ENCODE measurements at regions not wholly inside any gene's neighbourhood (a gene's known extent, or its start where the extent isn't known, plus 50 kb on each side); places are given as distances from the start of the nearest gene placed in this dataset.
"Not testable (repeated sequence)": the region's sequence is repeated elsewhere in the genome, so short reads cannot be mapped to it uniquely, and the experiment has no call there.

DNA sequence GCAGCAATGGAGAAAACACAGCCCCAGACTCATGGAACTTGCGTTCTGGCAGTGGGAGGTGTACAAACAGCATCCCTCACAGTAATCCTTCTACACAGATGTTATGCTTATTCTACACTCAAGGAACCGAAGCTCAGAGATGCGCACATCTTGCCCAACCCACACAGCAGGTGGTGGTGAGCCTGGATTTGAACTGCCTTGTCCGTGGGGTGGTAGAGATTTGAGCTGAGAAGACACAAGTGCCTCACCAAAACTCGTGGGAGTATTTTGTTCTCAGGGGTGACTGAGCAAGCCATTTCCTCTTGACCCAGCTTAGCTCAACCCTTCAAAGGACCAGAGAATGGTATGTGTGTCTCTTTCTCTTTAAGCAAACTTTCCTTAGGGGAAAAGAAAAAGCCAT lies 121.8 kb downstream of the NPIPB11 start:
- H3K4me3 ChIP-seq; H3K9me3 ChIP-seq; DNase-seq (ENCODE audit: low spot score); ATAC-seq (ENCODE audit: insufficient number of reproducible peaks, low FRiP score, low read depth); H3K27me3 ChIP-seq (replicated peaks; ENCODE audit: insufficient read depth); H3K27ac ChIP-seq; H3K36me3 ChIP-seq: not testable (repeated sequence)
- peaks cover 0 to 21% of the 10 kb centered on the region in 2 donors for H3K4me1 ChIP-seq (ENCODE audit: control insufficient read depth in 1 of 2, low read depth in 2 of 2)

DNA sequence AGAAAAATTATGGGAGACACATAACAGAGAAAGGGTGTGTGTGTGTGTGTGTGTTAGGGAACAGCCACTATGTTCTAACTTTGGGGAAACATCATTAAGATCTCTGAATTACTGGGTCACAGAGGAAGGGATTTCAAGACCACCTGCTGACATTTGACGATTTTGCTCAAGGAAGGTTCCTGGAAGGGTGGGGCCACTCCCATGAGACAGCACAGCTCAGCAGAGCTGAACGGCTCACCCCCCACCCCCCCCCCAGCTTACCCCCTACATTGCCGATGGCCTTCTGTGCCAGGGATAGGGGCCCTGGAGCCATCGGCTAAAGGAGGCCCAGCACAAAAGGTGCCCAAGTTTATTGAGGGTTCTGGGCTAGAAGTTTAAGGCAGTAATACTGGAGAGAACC lies 122.4 kb downstream of the NPIPB11 start:
- peaks cover 0 to 16% of the 10 kb centered on the region in 2 donors for H3K4me1 ChIP-seq (ENCODE audit: control insufficient read depth in 1 of 2, low read depth in 2 of 2)
- H3K36me3 ChIP-seq; H3K4me3 ChIP-seq; ATAC-seq (ENCODE audit: insufficient number of reproducible peaks, low FRiP score, low read depth); H3K27me3 ChIP-seq (replicated peaks; ENCODE audit: insufficient read depth); DNase-seq (ENCODE audit: low spot score); H3K27ac ChIP-seq; H3K9me3 ChIP-seq: not testable (repeated sequence)

DNA sequence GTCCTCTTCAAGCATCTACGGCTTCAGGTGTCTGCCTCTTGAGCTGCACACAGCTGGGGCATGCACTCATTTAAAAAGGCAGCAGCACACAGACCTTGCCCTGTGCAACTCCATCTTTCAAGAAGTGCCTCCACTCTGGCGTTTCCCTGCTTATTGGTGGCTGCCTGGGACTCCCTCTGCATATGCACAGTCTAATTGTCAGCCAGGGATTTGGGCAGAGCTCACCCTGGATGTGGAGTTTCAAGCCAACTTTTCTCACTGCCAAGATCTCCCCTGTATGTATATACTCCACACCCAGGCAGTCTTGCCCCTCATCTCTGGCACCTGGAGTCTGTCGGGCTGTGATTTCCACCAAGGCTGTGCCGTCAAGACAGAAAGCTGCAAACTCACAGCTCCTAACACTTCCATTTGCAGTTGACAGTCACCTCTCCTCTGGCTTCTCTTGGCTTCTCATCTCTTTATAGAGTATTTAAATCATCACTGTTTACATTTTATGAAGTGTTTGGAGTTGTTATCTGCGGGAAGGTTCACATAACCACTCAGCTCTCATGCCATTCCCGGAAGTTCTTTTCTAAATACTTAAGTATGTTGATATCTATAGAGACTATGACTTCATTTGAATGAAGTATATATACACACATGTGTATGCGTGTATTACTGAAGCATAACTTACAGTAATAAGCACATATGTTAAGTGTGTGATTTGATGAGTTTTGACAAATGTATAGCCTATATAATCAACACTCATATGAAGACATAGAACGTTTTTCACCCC lies 128.2 kb downstream of the NPIPB11 start:
- not testable (repeated sequence) for H3K4me3 ChIP-seq; H3K36me3 ChIP-seq; H3K4me1 ChIP-seq (ENCODE audit: control insufficient read depth in 1 of 2, low read depth in 2 of 2); H3K27ac ChIP-seq; ATAC-seq (ENCODE audit: insufficient number of reproducible peaks, low FRiP score, low read depth); H3K9me3 ChIP-seq; DNase-seq (ENCODE audit: low spot score); H3K27me3 ChIP-seq (replicated peaks; ENCODE audit: insufficient read depth)

DNA sequence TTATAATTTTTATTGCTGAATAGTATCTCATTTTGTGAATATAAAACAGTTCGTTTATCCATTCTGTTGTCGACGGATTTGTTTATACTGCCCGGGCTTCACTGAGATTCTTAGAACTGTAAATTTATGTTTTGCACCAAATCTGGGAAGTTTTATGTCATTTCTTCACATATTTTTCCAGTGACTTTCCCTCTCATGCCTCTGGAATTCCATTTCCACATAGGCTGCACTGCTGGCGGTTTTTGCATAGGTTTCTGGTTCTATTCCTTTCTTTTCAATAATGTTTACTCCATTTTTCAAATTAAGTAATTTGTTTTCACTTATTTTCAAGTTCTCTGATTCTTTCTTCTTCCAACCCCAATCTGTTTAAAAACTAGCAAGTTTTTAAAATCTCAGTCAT lies 130.1 kb downstream of the NPIPB11 start:
- ATAC-seq (ENCODE audit: insufficient number of reproducible peaks, low FRiP score, low read depth); H3K9me3 ChIP-seq; DNase-seq (ENCODE audit: low spot score); H3K27me3 ChIP-seq (replicated peaks; ENCODE audit: insufficient read depth); H3K36me3 ChIP-seq; H3K4me3 ChIP-seq; H3K27ac ChIP-seq: not testable (repeated sequence)
- H3K4me1 ChIP-seq (ENCODE audit: control insufficient read depth in 1 of 2, low read depth in 2 of 2), result peaks cover 9 to 17% of the 10 kb centered on the region in 2 donors

DNA sequence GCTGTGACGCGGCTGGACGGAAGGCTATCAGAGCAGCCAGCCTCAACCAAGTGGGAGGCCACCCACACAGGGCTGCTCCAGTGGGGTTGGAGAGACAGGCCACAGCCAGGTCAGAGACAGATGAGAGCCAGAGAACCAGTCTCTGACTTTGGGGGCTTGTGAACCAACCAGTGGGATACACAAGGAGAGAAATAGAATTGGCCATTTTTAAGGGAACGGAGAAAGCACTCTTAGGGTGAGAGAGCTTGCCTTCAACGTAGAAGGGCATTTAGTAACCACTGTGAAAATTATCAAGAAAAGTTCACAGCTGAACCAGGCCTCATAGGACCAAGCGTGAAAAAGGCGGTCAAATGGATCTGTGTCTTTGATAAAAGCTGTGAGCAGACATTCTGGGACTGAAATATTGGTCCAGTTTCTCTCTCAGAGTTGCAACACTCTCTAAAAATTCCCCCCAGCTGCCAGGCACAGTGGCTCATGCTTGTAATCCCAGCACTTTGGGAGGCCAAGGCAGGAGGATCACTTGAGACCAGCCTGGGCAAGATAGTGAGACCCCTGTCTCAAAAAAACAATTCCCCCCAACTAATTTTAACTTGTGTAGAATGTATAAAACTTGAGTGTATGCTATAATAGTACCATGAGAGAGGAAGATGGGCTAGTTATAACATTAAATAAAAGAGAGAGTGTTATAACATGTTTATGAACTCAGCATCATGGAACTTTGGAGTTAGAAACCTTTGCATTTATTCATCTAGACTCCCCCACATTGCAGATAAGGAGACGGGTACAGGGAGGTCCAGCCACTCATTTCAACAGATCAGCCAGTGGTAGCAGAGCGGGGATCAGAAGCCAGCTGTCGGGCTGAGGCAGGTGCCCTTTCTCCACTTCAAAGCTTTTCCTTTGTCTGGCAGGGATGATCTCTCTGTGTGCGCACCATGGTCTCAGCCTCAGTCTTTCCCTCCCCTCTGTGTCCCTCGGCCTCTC lies 132.2 kb downstream of the NPIPB11 start:
- H3K9me3 ChIP-seq; H3K4me3 ChIP-seq; H3K27me3 ChIP-seq (replicated peaks; ENCODE audit: insufficient read depth); ATAC-seq (ENCODE audit: insufficient number of reproducible peaks, low FRiP score, low read depth); H3K36me3 ChIP-seq; H3K27ac ChIP-seq; DNase-seq (ENCODE audit: low spot score): not testable (repeated sequence)
- H3K4me1 ChIP-seq (ENCODE audit: control insufficient read depth in 1 of 2, low read depth in 2 of 2), result peaks cover 12 to 26% of the 10 kb centered on the region in 2 donors

DNA sequence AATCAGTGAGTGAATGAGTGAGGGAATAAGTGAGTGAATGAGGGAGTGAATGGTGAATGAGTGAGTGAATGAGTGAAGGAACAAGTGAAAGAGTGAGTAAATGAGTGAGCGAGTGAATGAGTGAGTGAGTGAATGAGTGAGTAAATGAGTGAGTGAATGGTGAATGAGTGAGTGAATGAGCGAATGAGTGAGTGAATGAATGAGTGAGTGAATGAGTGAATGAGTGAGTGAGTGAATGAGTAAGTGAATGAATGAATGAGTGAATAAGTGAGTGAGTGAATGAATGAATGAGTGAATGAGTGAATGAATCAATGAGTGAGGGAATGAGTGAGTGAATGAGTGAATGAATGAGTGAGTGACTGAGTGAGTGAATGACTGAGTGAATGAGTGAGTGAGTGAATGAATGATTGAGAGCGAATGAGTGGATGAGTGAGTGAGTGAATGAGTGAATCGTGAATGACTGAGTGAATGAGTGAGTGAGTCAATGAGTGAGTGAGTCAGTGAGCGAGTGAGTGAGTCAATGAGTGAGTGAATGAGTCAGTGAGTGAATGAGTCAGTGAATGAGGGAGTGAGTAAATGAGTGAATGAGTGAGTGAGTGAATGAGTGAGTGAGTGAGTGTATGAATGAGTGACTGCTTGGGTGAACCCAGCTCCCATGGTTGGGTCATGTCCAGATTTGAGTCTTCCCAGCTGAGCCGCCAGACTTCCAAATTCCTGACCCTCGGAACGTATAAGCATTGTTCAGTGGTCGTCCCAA lies 133.0 kb downstream of the NPIPB11 start:
- not testable (repeated sequence) for H3K4me3 ChIP-seq; ATAC-seq (ENCODE audit: insufficient number of reproducible peaks, low FRiP score, low read depth); H3K27ac ChIP-seq; H3K27me3 ChIP-seq (replicated peaks; ENCODE audit: insufficient read depth); DNase-seq (ENCODE audit: low spot score); H3K36me3 ChIP-seq; H3K9me3 ChIP-seq
- peaks cover 15 to 35% of the 10 kb centered on the region in 2 donors for H3K4me1 ChIP-seq (ENCODE audit: control insufficient read depth in 1 of 2, low read depth in 2 of 2)

DNA sequence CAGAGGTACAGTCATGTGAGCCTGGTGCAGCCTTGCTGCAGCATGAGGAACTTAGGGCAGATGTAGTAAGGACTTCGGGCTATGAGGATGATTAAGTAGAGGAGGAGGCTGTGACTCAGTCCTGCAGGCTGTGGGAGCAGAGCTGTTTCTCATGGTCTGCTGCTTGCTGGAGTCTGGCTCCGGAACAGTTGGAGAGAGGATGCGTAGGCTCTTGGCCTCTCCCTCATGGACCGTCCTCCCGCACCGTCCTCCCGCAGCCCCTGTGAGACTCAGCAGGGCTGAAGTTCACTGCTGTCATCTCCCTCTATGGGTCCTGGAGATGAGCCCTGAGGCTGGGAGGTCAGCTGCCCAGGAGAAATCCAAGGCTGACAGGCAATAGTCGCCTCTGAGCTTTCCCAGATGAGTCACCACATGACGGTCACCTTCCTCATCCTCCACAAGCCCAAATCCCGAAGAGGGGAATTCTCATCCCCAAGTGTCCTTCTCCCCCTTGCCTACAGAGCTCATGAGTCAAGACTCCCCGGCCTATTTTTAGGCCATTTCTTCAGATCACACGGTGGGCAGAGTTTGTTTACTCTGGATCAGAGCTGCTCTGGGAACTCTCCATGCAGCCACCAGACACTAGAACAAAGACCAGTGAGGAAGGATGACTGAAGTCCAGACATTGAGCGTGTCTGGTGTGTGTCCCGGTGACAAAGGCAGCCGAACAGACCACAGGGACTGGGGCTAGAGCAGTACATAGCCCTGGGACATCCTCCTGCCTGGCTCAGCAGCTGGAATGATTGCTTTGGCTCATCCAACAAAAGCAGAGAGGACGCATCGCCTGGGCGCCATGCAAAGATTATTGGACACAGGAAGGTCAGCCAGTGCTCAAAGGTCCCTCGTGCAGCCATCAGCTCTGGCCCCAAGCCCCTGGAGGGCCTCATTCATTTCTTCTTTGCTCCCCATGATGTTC lies 134.5 kb downstream of the NPIPB11 start:
- H3K4me3 ChIP-seq, result peak overlapping the region; percentile 27
- DNase-seq (ENCODE audit: low spot score); H3K9me3 ChIP-seq; H3K36me3 ChIP-seq; H3K27me3 ChIP-seq (replicated peaks; ENCODE audit: insufficient read depth): not testable (repeated sequence)
- H3K27ac ChIP-seq, result peak overlapping the region; percentile 50 to 76
- peak; percentile 73 for ATAC-seq (ENCODE audit: insufficient number of reproducible peaks, low FRiP score, low read depth)
- H3K4me1 ChIP-seq (ENCODE audit: control insufficient read depth in 1 of 2, low read depth in 2 of 2), result peaks cover 15 to 38% of the 10 kb centered on the region in 2 donors

DNA sequence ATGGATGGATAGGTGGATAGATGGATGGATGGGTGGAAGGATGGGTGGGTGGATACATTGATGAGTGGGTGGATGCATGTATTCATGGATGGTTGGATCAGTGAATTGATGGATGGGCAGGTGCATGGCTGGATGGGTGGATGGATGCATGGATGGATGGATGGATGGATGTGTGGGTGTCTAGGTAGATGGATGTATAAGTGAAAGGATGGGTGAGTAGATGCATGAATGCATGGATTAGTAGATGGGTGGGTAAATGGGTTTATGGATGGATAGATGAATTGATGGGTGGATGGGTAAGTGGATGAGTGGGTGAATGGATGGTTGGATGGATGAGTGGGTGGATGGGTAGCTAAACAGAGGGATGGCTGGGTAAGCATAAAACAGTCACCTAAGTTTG lies 135.6 kb downstream of the NPIPB11 start:
- H3K27ac ChIP-seq; DNase-seq (ENCODE audit: low spot score); ATAC-seq (ENCODE audit: insufficient number of reproducible peaks, low FRiP score, low read depth); H3K4me3 ChIP-seq; H3K9me3 ChIP-seq; H3K36me3 ChIP-seq; H3K27me3 ChIP-seq (replicated peaks; ENCODE audit: insufficient read depth): not testable (repeated sequence)
- peaks cover 15 to 38% of the 10 kb centered on the region in 2 donors for H3K4me1 ChIP-seq (ENCODE audit: control insufficient read depth in 1 of 2, low read depth in 2 of 2)

DNA sequence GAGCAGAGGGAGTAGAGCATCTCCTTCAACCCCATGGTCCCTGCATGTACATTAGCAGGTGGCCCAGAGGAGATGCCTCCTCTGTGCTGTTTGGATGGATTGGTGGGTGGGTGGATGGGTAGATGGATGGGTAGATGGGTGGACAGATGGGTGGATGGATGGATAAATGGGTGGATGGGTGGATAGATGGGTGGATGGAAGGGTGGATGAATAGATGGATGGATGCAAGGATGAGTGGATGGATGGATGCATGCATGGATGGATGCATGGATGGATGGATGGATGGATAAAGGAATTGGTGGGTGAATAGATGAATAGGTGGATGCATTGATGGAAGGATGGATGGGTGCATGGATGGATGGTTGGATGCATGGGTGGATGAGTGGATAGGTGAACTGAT lies 136.5 kb downstream of the NPIPB11 start:
- Histone ChIP-seq H3K4me1 (ENCODE audit: control insufficient read depth in 1 of 2, low read depth in 2 of 2) (peaks cover 17 to 41% of the 10 kb centered on the region in 2 donors), H3K27ac (peak overlapping the region; percentile 29 to 62)
- not testable (repeated sequence) for H3K9me3 ChIP-seq; ATAC-seq (ENCODE audit: insufficient number of reproducible peaks, low FRiP score, low read depth); H3K4me3 ChIP-seq; H3K27me3 ChIP-seq (replicated peaks; ENCODE audit: insufficient read depth); DNase-seq (ENCODE audit: low spot score); H3K36me3 ChIP-seq

DNA sequence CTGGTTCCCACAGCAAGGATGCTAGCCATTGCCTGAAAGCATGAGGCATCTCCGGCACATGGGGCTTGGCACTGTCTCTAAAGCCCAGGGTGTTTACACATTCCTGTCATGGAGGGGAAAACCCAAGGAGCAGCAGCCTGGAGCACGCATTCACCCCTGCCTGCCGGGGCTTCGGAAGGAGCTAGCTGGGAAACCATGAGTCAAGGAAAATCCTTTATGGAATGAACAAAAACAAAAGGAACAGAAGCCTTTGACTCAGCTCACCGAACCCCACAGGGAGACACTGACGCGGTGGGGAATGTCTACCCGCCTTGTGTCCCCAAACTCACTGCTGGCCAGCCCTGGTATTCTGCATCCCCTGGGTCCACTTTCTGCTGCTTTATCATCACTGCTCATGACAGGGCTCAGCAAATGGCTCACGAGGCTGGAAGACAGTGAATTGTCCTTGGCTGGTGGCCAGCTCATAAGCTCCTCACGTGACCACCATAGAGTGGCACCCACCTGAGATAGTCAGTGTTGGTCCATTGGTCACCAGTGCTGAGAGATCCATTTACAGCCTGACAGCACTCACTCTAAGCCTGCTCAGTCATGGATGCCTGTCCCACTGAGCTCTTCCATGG lies 137.2 kb downstream of the NPIPB11 start:
- H3K27me3 ChIP-seq (replicated peaks; ENCODE audit: insufficient read depth); H3K4me3 ChIP-seq; DNase-seq (ENCODE audit: low spot score); H3K9me3 ChIP-seq; H3K36me3 ChIP-seq: not testable (repeated sequence)
- peak overlapping the region; percentile 29 to 62 for H3K27ac ChIP-seq
- peak; percentile 27 for ATAC-seq (ENCODE audit: insufficient number of reproducible peaks, low FRiP score, low read depth)
- peaks cover 24 to 48% of the 10 kb centered on the region in 2 donors for H3K4me1 ChIP-seq (ENCODE audit: control insufficient read depth in 1 of 2, low read depth in 2 of 2)

All from thoracic aorta (tissue), 2 donors.